ENCODE measurements at regions not wholly inside any gene's neighbourhood (a gene's known extent, or its start where the extent isn't known, plus 50 kb on each side); places are given as distances from the start of the nearest gene placed in this dataset.
A peak's percentile ranks its signal among the peaks of the same experiment; 100 is the strongest.
"Not testable (repeated sequence)": the region's sequence is repeated elsewhere in the genome, so short reads cannot be mapped to it uniquely, and the experiment has no call there.

DNA sequence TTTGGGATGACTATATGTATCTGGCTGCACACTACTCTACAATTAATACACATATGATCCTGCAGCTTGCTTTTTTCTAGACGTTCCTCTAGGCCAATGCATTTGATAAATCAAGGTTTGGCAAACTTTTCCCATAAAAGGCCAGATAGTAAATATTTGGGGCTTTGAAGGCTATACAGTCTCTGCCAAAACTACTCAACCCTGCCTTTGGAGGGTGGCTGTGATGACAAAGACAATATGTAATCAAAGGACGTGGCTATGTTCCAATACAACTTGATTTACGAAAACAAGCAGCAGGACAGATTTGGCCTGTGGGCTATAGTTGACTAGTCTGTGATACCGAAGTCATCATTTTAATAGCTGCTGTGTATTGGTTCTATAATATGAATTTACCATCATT, 181.3 kb upstream of the NBPF12 start:
- BruUV-seq (replicated peaks); POLR2A ChIA-PET; H3K27ac ChIP-seq (ENCODE audit: extremely low read depth, low read depth, low read length); H3K4me2 ChIP-seq (ENCODE audit: insufficient read depth, low read length); DNase-seq (ENCODE audit: extremely low read depth in 1 of 4, low spot score in 3 of 4); H3K9me3 ChIP-seq (replicated peaks; ENCODE audit: control insufficient read depth, insufficient read depth, low read depth, low read length); H3K9ac ChIP-seq (ENCODE audit: insufficient read depth in 1 of 2, low read depth in 2 of 2, low read length in 2 of 2); H3K27me3 ChIP-seq (ENCODE audit: control insufficient read depth in 2 of 2, insufficient read depth in 2 of 2, low read length in 2 of 2); H3K4me1 ChIP-seq (replicated peaks in 1 of 2; ENCODE audit: control insufficient read depth in 2 of 2, insufficient read depth in 2 of 2, low read length in 2 of 2); H4K20me1 ChIP-seq (replicated peaks; ENCODE audit: control insufficient read depth, insufficient read depth, low read length); H3K36me3 ChIP-seq (ENCODE audit: control insufficient read depth, insufficient read depth, low read length); in situ Hi-C loops (cut with MboI); CTCF ChIA-PET (ENCODE audit: low intra/inter-chr PET ratio); intact Hi-C loops (cut with micrococcal nuclease); H3K4me3 ChIP-seq; H3K79me2 ChIP-seq (ENCODE audit: control insufficient read depth, insufficient read depth, low read length); ATAC-seq; FAIRE-seq; H2AFZ ChIP-seq (ENCODE audit: low read depth, low read length); H3K9me1 ChIP-seq (ENCODE audit: control insufficient read depth, insufficient read depth, low read length): not testable (repeated sequence)
- WGBS (ENCODE audit: insufficient coverage, low coverage, missing lambda C conversion rate): 0% methylated on average over 1 of the region's 4 CpGs

DNA sequence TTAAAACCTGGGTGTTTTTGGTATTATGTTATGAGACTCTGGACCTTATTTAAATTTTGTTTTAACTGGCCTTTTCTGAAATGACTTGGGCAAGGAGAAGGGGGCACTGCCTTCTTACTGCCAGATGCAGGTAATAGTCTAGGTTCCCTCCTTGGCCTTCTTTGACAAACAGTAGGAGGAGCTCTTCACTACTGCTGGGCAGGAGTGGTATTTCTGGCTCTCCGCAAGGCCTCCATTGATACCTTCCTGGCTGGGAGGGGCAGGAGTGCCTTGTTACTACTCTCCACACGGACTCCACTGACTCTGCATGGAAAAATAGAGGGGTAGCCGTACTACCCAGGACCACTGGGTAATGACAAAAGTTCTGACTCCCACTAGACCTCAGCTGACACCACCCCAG, 189.4 kb upstream of the NBPF12 start:
- no CpG with 5 or more reads among the region's 3 CpGs for WGBS (ENCODE audit: insufficient coverage, low coverage, missing lambda C conversion rate)
- BruUV-seq (replicated peaks); intact Hi-C loops (cut with micrococcal nuclease): not testable (repeated sequence)

DNA sequence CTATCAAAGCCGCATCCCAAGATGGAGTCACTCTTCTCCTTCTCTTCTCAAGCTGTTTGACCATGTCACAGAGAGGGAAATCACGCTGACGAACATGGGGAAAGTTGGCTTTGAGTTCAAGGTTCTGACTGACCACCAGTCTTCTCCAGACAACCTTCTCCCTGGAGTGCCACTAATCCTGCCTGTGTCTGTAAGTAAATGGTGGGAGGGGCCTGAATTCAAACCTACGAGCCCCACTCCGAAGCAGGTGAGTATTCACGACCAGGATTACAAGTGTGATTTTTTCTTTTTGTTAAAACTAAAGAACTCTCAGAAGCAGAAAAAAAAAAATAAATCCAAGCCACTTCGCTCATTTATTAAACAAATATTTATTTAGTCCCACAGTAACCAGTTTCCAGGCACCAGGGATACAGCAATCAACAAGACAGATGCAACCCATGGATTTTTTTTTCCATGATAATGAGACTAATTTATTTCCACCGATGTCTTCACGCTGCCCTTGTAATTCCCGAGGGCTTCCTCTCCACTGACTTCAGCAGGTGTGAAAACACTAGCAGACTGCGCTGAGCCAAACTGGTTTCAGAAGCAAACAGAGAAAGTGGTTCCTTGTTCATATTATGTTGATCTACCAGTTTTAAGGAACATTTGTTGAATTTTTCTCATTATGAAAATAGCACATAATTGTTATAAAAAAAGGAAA, 206.0 kb upstream of the NBPF12 start:
- BruUV-seq (replicated peaks); H3K79me2 ChIP-seq (ENCODE audit: control insufficient read depth, insufficient read depth, low read length); in situ Hi-C loops (cut with MboI); H2AFZ ChIP-seq (ENCODE audit: low read depth, low read length); DNase-seq (ENCODE audit: extremely low read depth in 1 of 4, low spot score in 3 of 4); CTCF ChIA-PET (ENCODE audit: low intra/inter-chr PET ratio); H3K9ac ChIP-seq (ENCODE audit: insufficient read depth in 1 of 2, low read depth in 2 of 2, low read length in 2 of 2); FAIRE-seq; H3K27ac ChIP-seq (ENCODE audit: extremely low read depth, low read depth, low read length); POLR2A ChIA-PET; H3K4me1 ChIP-seq (replicated peaks in 1 of 2; ENCODE audit: control insufficient read depth in 2 of 2, insufficient read depth in 2 of 2, low read length in 2 of 2); H4K20me1 ChIP-seq (replicated peaks; ENCODE audit: control insufficient read depth, insufficient read depth, low read length); ATAC-seq; H3K9me1 ChIP-seq (ENCODE audit: control insufficient read depth, insufficient read depth, low read length); H3K4me3 ChIP-seq; H3K9me3 ChIP-seq (replicated peaks; ENCODE audit: control insufficient read depth, insufficient read depth, low read depth, low read length); H3K27me3 ChIP-seq (ENCODE audit: control insufficient read depth in 2 of 2, insufficient read depth in 2 of 2, low read length in 2 of 2); H3K4me2 ChIP-seq (ENCODE audit: insufficient read depth, low read length); H3K36me3 ChIP-seq (ENCODE audit: control insufficient read depth, insufficient read depth, low read length); intact Hi-C loops (cut with micrococcal nuclease): not testable (repeated sequence)
- 7% methylated on average over 5 of the region's 11 CpGs for WGBS (ENCODE audit: insufficient coverage, low coverage, missing lambda C conversion rate)

More for the DNA sequence above, 189.4 kb upstream of the NBPF12 start:
- H3K4me1 ChIP-seq (replicated peaks in 1 of 2; ENCODE audit: control insufficient read depth in 2 of 2, insufficient read depth in 2 of 2, low read length in 2 of 2); H3K9me3 ChIP-seq (replicated peaks; ENCODE audit: control insufficient read depth, insufficient read depth, low read depth, low read length); H3K9me1 ChIP-seq (ENCODE audit: control insufficient read depth, insufficient read depth, low read length); DNase-seq (ENCODE audit: extremely low read depth in 1 of 4, low spot score in 3 of 4); H3K9ac ChIP-seq (ENCODE audit: insufficient read depth in 1 of 2, low read depth in 2 of 2, low read length in 2 of 2); H3K79me2 ChIP-seq (ENCODE audit: control insufficient read depth, insufficient read depth, low read length); CTCF ChIA-PET (ENCODE audit: low intra/inter-chr PET ratio); H3K27me3 ChIP-seq (ENCODE audit: control insufficient read depth in 2 of 2, insufficient read depth in 2 of 2, low read length in 2 of 2); H4K20me1 ChIP-seq (replicated peaks; ENCODE audit: control insufficient read depth, insufficient read depth, low read length); H3K27ac ChIP-seq (ENCODE audit: extremely low read depth, low read depth, low read length); H2AFZ ChIP-seq (ENCODE audit: low read depth, low read length); in situ Hi-C loops (cut with MboI); H3K4me2 ChIP-seq (ENCODE audit: insufficient read depth, low read length); FAIRE-seq; POLR2A ChIA-PET; H3K4me3 ChIP-seq; H3K36me3 ChIP-seq (ENCODE audit: control insufficient read depth, insufficient read depth, low read length): not testable (repeated sequence)
- ATAC-seq: peak; percentile 83
- TF ChIP-seq, protein P1, sequence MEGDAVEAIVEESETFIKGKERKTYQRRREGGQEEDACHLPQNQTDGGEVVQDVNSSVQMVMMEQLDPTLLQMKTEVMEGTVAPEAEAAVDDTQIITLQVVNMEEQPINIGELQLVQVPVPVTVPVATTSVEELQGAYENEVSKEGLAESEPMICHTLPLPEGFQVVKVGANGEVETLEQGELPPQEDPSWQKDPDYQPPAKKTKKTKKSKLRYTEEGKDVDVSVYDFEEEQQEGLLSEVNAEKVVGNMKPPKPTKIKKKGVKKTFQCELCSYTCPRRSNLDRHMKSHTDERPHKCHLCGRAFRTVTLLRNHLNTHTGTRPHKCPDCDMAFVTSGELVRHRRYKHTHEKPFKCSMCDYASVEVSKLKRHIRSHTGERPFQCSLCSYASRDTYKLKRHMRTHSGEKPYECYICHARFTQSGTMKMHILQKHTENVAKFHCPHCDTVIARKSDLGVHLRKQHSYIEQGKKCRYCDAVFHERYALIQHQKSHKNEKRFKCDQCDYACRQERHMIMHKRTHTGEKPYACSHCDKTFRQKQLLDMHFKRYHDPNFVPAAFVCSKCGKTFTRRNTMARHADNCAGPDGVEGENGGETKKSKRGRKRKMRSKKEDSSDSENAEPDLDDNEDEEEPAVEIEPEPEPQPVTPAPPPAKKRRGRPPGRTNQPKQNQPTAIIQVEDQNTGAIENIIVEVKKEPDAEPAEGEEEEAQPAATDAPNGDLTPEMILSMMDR (IDR thresholded peaks at IDR 0.05 in 2 of 3, conservative IDR thresholded peaks at IDR 0.05 in 1 of 3; ENCODE audit: insufficient read depth in 2 of 3, low read depth in 1 of 3, low read length in 3 of 3): peak in 2 of 3 experiments; percentile 14 to 16; a peak in 1 of 6 replicates

Measured in K562 (cell line).